ENCODE measurements at regions not wholly inside any gene's neighbourhood (a gene's known extent, or its start where the extent isn't known, plus 50 kb on each side); places are given as distances from the start of the nearest gene placed in this dataset.

DNA sequence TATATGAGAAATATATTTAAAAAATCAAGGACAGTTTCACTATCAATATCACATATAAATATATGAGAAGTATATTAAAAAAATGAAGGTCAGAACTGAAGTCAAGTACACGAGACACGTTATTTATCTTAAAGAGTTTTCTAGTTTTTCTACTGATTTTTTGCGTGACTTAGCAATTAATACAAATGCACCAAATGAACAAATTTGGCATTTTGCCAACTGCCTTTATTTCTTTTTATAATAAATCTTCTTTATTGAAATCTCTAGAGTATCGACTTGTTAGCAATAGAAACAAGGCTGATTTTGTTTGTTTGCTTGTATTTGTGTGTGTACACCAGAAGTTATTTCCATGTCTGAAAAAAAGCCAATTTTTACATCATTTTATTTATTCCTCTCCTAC lies 1684.7 kb upstream of the RAG2 start:
- TF ChIP-seq, protein P1, sequence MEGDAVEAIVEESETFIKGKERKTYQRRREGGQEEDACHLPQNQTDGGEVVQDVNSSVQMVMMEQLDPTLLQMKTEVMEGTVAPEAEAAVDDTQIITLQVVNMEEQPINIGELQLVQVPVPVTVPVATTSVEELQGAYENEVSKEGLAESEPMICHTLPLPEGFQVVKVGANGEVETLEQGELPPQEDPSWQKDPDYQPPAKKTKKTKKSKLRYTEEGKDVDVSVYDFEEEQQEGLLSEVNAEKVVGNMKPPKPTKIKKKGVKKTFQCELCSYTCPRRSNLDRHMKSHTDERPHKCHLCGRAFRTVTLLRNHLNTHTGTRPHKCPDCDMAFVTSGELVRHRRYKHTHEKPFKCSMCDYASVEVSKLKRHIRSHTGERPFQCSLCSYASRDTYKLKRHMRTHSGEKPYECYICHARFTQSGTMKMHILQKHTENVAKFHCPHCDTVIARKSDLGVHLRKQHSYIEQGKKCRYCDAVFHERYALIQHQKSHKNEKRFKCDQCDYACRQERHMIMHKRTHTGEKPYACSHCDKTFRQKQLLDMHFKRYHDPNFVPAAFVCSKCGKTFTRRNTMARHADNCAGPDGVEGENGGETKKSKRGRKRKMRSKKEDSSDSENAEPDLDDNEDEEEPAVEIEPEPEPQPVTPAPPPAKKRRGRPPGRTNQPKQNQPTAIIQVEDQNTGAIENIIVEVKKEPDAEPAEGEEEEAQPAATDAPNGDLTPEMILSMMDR (IDR thresholded peaks at IDR 0.05) = no peak
- no peak for TF ChIP-seq SIN3A (IDR thresholded peaks at IDR 0.05; ENCODE audit: borderline replicate concordance, insufficient read depth, low read depth, low read length)
- TF ChIP-seq, protein P2, sequence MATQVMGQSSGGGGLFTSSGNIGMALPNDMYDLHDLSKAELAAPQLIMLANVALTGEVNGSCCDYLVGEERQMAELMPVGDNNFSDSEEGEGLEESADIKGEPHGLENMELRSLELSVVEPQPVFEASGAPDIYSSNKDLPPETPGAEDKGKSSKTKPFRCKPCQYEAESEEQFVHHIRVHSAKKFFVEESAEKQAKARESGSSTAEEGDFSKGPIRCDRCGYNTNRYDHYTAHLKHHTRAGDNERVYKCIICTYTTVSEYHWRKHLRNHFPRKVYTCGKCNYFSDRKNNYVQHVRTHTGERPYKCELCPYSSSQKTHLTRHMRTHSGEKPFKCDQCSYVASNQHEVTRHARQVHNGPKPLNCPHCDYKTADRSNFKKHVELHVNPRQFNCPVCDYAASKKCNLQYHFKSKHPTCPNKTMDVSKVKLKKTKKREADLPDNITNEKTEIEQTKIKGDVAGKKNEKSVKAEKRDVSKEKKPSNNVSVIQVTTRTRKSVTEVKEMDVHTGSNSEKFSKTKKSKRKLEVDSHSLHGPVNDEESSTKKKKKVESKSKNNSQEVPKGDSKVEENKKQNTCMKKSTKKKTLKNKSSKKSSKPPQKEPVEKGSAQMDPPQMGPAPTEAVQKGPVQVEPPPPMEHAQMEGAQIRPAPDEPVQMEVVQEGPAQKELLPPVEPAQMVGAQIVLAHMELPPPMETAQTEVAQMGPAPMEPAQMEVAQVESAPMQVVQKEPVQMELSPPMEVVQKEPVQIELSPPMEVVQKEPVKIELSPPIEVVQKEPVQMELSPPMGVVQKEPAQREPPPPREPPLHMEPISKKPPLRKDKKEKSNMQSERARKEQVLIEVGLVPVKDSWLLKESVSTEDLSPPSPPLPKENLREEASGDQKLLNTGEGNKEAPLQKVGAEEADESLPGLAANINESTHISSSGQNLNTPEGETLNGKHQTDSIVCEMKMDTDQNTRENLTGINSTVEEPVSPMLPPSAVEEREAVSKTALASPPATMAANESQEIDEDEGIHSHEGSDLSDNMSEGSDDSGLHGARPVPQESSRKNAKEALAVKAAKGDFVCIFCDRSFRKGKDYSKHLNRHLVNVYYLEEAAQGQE (IDR thresholded peaks at IDR 0.05; ENCODE audit: insufficient read depth in 1 of 2, low read depth in 2 of 2, low read length in 1 of 2) = no peak

Data from Panc1 (cell line).